HG03066 (cell line): ENCODE measurements at regions not wholly inside any gene's neighbourhood (a gene's known extent, or its start where the extent isn't known, plus 50 kb on each side); places are given as distances from the start of the nearest gene placed in this dataset.
"Not testable (repeated sequence)": the region's sequence is repeated elsewhere in the genome, so short reads cannot be mapped to it uniquely, and the experiment has no call there.

Experiments used
- ATAC-seq: cut with Tn5 transposase; IDR thresholded peaks from one replicate; pipeline ENCODE4 v1.9.1; 2021; ENCODE audit warnings: low read depth; ENCODE audit not compliant: unreplicated experiment

DNA sequence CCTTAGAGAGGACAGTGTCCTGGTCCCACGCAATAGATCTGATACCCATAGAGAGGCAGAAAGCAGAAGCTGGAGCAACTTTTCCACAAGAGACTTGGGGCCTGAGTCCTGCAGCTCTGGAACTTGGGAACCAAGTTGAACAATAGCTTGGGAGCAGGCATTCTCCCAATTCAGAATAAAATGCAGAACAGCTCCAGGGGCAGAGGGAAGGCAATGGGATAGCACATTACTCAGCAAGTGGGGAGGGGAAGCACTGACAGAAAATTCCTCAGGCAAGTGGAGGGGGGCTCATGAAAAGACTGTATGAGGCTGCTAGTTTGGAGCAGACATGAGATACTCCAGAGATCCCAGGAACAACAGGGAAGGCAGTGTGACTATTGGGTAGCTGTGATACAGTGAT, 513.6 kb downstream of the HINT1 start:
- no peak for ATAC-seq

DNA sequence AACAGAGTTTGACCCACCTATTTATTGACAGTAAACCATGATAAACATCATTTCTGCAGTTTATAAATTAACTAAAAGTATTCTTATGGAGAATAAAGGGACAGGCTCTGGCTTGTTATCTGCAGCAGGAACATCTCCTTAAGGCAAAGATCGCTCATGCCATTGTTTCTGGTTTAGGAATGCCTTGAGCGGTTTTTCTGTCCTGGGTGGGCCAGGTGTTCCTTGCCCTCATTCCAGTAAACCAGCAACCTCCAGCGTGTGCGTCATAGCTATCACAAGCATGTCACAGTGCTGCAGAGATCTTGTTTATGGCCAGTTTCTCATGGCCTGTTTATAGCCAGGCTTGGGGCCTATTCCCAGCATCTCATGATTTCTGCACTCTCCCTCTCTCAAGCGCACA, 521.7 kb downstream of the HINT1 start:
- ATAC-seq, result no peak

DNA sequence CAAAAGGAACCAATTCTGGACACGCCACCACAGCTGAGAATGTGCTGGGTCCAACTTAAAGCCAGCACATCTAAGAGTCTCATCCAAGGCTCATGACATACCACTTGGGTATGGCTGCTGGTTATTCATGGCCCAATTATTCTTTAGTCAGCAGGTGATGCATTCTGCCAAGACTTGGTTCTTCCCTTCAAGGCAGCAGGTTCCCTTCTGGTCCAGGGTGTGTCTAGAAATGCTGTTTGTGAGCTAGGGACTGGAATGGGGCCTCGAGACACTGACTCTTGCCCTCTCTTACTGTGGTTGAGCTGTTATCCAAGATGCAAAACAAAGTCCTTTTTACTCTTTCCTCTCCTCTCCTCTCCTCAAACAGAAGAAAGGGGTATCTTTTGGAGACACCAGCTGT, 522.6 kb downstream of the HINT1 start:
- ATAC-seq, result no peak

- no peak for ATAC-seq
These were observed 537.9 kb downstream of the HINT1 start for GRCh38 chr5:130627145-130627544.

- no peak for ATAC-seq
These were observed 540.3 kb downstream of the HINT1 start for GRCh38 chr5:130624805-130625204.

DNA sequence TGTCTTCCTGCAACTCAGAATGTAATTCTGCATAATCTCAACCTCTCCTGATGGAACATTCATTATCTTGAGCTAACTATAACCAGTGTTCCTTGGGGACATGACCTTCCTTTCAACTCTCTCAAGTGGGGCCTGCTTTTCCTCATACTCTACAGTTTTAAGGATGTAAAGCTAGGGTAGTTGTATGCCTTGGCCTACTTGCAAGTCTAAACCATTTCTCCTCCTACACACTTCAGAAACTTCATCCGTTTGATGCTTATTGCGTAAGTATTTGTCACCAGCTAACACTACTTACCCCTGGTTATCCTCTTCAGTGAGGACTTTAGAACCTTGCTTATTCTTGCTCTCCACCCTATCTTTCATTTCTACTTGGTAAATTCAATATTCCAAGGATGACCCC, 548.9 kb downstream of the HINT1 start:
- ATAC-seq, result no peak

DNA sequence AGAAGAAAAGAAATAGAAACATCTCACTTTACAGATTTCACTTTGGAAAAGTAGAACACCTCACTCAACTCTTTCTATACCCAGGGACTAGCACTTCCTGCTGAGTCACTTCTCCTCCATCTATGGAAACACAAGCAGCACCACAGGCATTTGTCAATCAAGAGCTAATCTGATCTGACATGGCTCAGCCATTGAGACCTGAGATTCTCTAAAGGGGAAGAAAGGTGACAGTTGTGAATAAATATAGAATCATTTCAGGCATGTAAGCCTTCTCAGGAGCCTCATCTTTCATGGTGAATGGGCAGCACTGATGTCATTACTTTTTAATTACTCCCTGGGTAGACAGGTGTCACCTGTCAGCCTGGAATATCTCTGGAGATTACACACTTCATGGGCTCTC, 559.8 kb downstream of the HINT1 start:
- no peak for ATAC-seq

DNA sequence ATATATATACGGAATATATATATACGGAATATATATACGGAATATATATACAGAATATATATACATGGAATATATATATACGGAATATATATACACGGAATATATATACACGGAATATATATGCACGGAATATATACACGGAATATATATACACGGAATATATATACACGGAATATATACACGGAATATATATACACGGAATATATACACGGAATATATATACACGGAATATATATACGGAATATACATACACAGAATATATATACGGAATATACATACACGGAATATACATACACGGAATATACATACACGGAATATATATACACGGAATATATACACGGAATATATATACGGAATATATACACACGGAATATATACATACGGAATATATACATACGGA, 568.4 kb downstream of the HINT1 start:
- ATAC-seq, result not testable (repeated sequence)

DNA sequence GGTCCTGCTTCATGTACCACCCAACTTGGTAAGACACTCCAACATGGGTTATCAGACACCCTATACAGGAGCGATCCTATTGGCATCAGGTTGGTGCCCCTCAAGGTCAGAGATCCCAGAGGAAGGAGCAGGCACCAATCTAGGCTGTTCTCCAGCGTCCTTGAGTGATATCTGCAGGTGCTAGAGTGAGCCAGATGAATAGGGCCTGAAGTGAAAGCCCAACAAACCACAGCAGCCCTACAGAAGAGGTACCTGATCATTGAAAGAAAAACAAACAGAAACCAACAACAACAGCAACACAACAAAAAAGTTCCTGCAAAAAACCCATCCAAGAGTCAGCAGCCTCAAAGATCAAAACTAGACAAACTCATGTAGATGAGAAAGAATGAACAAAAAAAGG, 584.8 kb downstream of the HINT1 start:
- ATAC-seq, result no peak

- ATAC-seq, result no peak
These were observed 586.7 kb downstream of the HINT1 start for GRCh38 chr5:130578354-130578753.

- ATAC-seq, result no peak
These were observed 594.0 kb downstream of the HINT1 start for GRCh38 chr5:130571076-130571475.

DNA sequence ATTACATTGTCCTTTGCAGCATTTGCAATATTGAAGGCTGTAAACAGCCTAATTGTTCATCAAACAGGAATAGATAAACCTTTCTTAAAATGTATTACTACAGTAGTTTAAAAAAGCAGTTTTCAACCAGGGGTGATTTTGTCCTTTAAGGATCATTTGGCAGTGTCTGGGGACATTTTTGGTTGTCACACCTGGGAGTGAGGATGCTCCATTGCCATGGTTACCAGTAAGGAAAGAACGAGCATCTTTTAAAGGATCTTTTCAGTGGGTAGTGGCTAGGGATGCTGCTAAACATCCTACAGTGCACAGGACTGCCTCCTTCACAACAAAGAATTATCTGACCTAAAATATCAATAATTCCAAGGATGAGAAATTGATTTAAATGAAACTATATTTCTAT, 596.3 kb downstream of the HINT1 start:
- ATAC-seq, result no peak

GRCh38 chr5:130555429-130555828, 609.6 kb downstream of the HINT1 start:
- no peak for ATAC-seq

- ATAC-seq, result no peak
These were observed 614.5 kb downstream of the HINT1 start for GRCh38 chr5:130550562-130550928.

DNA sequence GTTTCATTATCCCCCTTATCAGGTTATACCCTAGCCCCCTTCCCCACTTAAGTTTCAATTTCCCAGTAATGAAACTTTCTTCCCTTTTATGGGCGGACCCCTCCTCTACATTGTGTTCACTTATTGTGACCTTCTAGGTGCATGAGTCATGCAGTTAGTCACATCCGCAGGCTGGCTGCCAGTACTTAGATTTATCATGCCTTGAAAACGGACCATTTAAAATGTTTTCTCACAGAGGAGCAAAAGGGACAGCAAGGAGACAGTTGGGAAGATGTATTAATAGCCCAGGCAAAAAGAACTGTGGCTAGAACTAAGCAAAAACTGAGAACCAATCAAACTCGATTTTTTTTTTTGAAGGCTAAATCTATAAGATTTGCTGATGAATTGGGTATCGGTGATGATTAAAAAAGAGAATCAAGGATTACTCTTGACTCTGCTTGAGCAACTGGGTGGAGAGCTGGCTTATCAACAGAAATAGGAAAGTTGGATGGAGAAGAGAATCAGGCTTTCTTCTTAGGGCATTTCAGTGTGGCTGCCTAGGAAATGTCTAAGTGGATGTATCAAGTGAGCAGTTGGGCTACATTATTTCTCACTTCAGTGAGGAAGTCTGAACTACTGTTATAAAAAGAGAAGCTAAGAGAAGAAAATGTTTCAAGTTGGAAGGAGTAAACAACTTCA, 615.0 kb downstream of the HINT1 start:
- no peak for ATAC-seq

DNA sequence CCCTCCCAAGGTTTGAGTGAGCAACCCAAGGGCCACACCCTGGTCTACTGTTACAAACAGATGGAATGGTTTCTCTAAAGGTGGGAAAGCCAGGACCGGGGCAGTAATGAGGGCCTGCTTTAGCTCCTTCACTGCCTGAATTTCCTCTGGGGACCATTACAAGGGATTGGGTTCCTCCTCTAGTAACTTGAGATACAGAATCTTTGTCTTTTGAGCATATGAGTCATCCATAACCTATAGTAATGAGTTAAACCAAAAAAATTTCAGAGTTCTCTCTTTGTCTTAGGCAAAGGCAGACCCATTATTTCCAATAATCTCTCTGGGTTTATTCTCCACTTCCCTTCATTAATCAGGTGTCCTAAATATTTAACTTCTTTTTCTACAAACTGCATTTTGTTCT, 618.8 kb downstream of the HINT1 start:
- ATAC-seq, result no peak

DNA sequence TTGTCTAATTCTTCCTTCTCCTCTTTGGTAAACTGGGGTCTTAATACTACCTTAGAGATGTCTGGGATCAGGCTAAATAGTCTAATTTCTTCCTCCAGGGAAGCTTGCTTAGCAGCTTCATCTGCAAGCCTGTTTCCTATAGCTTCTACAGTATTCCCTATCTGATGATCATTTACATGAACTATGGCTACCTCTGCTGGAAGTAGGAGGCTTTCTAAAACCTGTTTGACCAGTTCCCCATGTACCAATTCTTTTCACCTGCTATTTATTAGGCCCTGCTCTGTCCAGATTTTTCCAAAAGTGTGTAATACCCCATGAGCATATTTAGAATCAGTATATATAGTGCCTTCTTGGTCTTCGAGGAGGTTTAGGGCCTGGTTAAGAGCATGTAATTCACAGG, 619.8 kb downstream of the HINT1 start:
- no peak for ATAC-seq

DNA sequence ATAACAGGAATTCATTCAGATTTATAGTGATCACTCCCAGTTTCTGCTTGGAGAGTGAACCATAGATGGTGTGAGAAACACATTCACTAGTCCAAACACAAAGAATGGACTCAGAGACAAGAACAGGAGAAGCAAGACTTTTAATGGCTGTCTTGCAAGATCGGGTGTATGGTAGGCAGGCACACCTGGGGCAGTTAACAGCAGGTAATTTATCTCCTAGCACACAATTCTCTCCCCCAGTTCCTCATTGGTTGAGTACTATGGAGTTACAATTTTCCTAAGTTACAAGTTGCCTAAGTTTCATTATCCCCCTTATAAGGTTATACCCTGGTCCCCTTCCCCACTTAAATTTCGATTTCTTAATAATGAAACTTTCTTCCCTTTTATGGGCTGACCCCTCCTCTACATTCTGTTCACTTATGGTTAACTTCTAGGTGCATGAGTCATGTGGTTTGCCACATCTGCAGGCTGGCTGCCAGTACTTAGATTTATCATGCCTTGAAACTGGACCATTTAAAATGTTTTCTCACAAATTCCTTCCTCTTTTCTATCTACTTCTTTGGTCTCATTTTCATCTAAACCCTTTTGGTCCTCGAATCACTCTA, 623.3 kb downstream of the HINT1 start:
- peak; percentile 76 for ATAC-seq

DNA sequence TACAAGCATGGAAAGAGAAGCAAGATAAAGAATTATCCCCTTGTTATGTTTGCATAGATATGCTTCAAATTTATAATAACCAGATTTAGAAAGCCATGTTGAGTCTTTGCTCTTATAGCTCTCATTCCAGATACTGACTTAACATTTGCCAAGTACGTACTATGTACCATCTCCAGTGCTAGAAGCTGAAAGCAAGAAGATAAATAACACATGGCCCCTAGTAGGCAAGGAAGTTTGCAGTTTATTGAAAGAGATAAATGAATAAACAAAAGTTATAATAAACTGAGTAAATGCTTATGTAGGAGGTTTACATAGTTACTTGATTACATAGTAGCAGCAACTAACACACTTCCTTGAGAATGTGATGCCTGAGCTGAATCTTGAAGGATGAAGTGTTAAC, 628.4 kb downstream of the HINT1 start:
- ATAC-seq, result no peak

DNA sequence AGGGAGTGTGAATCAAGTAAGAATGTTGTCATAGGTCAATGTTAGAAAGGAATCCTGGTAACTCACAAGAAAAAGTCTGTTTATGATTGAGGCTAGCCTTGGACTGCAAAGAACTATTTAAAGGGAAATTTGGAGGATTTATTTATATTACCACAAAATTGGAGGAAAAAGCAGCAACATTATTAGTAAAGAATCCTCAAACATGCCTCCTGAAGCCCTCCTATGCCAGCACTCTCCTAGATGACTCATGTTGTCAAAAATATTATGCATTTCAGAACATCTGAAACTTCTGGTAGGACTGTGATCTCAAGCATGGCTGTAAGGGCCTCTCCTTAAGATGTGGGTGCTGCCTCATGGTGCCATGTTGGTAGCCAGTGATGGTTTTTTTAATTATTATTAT, 628.5 kb downstream of the CHSY3 start:
- no peak for ATAC-seq

DNA sequence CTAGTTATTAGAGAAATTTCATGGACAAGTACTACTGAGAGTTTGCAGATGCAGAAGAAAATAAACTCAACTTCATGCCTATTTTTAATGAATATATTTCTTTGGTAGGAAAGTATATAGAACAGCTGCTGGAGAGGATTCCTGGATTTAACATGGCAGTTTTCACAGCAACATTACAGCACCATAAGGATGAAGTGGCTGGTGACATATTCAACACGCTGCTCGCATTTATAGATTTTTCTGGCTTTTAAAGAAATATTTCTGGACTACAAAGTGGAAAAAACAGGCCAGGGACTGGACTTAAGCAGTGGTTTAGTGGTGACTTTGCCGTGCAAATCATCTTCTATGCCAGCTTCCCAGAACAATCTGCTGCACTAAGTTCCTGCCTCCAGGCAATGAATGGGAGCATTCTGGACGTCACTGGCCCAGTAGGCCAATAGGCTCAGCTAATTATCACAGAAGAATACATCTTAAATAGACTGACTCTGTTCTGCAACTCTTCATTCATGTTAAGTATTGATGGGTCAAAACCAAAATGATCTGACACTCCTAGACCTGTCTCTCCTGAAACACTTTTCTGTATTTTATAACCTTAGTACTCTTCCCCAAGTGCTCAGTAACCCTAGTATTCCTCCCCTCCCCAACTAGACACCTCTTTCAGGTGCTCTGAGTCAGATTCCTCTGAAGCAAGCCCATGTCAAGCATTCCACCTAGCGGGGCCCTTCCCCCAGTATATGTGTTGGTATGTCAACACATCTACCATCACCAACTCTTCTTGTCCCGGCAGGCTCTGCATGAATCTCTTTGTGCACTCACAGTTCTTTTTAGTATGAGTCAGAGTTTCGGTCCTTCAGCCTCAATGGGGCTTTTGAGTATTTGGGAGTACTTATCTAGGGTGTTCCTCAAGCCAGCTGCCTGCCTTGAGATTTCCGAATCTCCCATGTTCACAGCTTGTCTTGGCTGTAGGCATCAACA, 625.5 kb downstream of the CHSY3 start:
- no peak for ATAC-seq

GRCh38 chr5:130529111-130529510, 624.8 kb downstream of the CHSY3 start:
- no peak for ATAC-seq
